ENCODE measurements at regions not wholly inside any gene's neighbourhood (a gene's known extent, or its start where the extent isn't known, plus 50 kb on each side); places are given as distances from the start of the nearest gene placed in this dataset.

GRCh38 chr14:101004954-101005353 is 101.4 kb upstream of the RTL1 start:
- no peak for DNase-seq

- no peak for DNase-seq
These were observed 101.9 kb upstream of the RTL1 start for GRCh38 chr14:101005447-101005846.

GRCh38 chr14:101006008-101006407 is 102.5 kb upstream of the RTL1 start:
- no peak for DNase-seq

DNA sequence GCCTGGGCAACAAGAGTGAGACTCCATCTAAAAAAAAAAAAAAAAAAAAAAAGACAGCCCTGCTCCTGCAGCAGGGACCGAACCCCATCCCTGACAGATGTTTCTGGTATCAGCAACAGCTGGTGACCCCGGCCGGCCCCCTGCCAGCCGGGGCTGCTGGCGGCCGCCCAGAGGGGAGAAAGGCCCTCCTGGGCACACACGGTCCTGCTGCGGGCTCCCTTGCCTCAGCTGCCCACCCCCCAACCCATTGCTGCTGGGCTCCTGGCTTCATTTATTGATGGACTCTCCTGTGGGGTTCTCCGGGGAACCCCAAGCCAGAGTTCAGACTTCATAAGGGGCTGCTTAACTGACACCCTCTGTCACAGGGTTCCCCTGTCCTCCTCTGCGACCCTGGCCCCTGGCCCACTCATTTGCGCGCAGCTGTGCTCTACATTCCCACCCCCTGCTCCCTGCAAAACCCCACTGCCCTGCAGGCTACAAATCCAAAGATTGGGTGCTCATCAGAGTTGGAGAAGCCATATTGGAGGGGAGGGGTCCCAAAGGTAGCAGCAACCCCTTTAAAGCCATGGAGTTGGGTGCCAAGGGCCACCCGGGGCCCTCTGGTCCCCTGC is 103.6 kb upstream of the RTL1 start:
- DNase-seq: no peak

- no peak for DNase-seq
These were observed 104.2 kb upstream of the RTL1 start for GRCh38 chr14:101007765-101008164.

DNA sequence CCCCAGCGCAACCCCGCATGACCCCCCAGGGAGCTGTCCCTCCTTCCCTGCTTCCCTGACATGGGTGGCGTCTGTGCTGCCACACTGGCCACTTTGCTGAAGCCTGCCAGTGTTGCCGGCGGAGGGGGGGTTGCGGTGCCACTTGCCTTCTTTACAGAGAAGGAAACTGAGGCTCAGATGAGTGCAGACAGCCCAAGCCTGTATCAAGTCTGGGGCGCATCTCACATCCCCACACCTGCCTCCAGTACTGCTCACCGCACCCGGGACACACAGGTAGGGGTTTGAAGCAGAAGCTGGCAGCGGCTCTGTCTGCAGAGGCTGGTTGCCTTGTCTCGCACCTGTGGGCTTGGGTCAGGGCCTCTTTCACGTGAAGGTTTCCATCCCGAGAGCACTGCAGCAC is 104.7 kb upstream of the RTL1 start:
- no peak for DNase-seq

GRCh38 chr14:101008631-101009336 is 105.3 kb upstream of the RTL1 start:
- no peak for DNase-seq

DNA sequence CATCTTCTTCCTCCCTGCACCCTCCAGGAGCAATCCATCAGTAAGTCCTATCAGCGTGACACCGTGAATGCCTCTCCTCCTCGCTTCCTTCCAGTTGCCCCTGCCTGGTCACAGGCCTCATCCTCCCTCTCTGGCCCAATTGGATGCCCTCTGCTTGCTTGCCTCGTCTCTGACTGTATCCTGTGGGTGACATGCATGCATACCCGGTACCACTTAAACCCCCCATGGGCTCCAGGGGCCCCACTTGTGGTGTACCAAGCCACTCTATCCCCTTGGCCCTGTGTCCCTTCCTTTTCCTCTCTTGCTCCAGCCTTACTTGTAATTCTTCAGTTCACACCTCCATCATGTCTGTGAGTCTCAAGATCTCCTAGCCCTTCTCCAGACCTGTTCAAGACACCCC is 106.0 kb upstream of the RTL1 start:
- DNase-seq: no peak

DNA sequence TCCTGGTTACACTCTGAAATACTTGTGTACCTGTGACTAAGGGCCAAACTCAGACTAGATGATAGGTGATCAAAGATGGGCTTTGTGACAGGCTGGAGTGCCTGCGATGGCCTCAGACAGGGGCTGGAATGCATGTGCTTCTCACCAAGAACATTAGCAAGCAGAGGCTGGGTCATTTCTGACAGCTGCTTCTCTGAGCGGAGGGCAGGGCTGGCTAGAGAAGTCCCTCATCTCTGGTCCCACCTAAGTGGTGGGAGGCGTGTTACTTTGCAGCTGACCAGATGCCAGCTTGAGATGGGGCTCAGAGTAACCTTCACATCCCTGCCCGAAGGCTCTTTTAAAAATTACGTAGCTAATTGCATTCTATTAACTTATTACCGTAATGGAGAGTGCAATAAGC is 106.8 kb upstream of the RTL1 start:
- no peak for DNase-seq

- DNase-seq: no peak
These were observed 107.3 kb upstream of the RTL1 start for GRCh38 chr14:101010835-101011234.

DNA sequence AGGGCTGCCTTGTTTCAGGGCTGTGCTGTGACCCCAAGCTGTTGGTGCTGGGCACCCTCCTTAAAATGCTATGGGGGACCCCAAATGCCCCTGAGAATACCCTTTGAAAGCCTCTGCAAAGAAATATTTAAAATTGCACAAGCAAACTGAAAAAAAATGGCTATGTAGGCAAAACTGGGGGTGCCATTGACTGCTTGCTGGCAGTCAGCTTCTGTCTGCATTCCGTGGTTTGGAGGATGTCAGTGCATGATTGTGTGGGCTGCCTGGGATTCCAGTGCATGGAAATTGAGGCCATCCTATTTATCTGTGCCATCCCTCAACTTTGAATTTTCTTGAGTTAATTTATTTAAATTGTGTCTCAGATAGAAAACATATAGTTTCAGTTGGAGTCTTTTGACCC is 113.7 kb upstream of the RTL1 start:
- no peak for DNase-seq

GRCh38 chr14:101017806-101018560 is 114.5 kb upstream of the RTL1 start:
- DNase-seq: no peak

- no peak for DNase-seq
These were observed 115.2 kb upstream of the RTL1 start for GRCh38 chr14:101018561-101019290.

DNA sequence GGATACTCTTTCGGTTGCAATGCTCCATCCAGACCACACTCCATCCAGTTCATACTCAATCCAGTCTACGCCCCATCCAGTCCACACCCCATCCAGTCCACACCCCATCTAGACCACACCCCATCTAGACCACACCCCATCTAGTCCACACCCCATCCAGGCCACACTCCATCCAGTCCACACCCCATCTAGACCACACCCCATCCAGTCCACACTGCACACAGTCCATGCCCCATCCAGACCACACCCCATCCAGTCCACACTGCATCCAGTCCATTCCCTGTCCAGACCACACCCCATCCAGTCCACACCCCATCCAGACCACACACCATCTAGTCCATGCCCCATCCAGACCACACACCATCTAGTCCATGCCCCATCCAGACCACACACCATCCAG is 116.0 kb upstream of the RTL1 start:
- no peak for DNase-seq

GRCh38 chr14:101019990-101020710 is 116.6 kb upstream of the RTL1 start:
- DNase-seq: no peak

- no peak for DNase-seq
These were observed 117.4 kb upstream of the RTL1 start for GRCh38 chr14:101020834-101021370.

DNA sequence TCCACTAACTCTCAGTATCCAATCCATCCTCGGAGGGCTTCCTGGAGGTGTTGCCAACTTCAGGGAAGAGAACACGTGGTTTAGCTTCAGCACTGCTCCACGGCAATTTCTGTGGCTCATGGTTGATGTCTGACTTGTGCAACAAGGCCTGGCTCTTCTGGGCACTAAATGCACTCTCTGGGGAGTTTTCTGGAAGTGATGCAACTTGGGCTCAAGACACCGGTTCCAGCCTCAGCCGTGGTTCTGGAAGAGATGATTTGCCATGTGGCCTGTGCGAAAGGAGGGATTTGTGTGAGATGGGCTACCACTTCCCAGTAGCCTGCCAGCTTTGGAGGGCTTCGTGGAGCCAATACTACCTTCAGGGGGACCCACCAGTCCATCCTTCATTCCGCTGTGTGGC is 118.6 kb upstream of the RTL1 start:
- no peak for DNase-seq

DNA sequence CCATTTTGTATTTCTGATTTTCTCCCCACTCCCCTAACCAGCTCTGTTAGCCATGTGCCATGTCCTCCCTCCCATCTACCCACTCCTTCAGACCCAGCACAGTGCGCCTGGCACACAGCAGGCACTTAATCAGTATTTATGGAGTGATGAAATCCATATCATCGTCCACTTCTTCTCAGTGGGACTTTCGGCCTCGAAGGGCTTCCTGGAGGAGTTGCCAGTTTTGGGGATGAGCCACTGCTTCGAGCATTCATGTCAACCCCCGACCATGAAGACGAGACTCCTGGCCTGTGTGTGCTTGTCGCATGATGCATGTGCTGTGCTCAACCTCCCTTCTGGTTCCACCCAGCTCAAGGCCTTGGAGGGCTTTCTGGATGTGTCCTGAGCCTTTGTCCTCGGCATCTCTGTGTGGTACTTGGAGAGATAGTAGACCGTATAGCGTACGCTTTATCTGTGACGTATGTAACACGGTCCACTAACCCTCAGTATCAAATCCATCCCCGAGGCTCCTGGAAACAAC is 119.5 kb upstream of the RTL1 start:
- no peak for DNase-seq

GRCh38 chr14:101024686-101025085 is 121.2 kb upstream of the RTL1 start:
- no peak for DNase-seq

GRCh38 chr14:101025131-101025530 is 121.6 kb upstream of the RTL1 start:
- no peak for DNase-seq

DNA sequence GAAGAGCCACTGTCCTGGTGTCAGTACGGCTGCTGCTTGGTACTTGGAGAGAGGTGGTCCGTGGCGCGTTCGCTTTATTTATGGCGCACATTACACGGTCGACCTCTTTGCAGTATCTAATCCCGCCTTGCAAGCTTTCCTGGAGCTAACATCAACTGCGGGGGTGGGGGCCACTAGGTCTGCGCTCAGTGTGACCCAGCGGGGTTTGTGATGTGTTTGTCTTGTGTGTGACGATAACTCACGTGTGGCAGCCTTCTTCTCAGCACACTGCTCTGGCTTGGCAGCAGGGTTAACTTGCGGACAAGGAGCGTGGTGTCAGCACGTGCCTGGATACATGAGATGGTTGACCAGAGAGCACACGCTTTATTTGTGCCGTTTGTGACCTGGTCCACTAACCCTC is 122.2 kb upstream of the RTL1 start:
- no peak for DNase-seq

GRCh38 chr14:101026341-101026740 is 122.8 kb upstream of the RTL1 start:
- DNase-seq: no peak
